ENCODE measurements at regions not wholly inside any gene's neighbourhood (a gene's known extent, or its start where the extent isn't known, plus 50 kb on each side); places are given as distances from the start of the nearest gene placed in this dataset.

- DNase-seq (no peak), ATAC-seq (no peak)
- H3K27me3 ChIP-seq: no peaks in the 10 kb centered on the region
- H3K27ac ChIP-seq: no peak overlapping the region
- no peaks in the 10 kb centered on the region for H3K36me3 ChIP-seq
- H3K4me1 ChIP-seq: no peaks in the 10 kb centered on the region
- no peak overlapping the region for H3K4me3 ChIP-seq
- intact Hi-C loops (cut with DNase I): no loop called here
- H3K9me3 ChIP-seq: no peaks in the 10 kb centered on the region
- no peak for TF ChIP-seq CTCF (IDR thresholded peaks at IDR 0.05)
Observed at GRCh38 chr5:2453781-2454180, 297.7 kb downstream of the IRX2 start.

- DNase-seq (no peak), ATAC-seq (no peak)
- Histone ChIP-seq H3K27ac (no peak overlapping the region), H3K27me3 (no peaks in the 10 kb centered on the region), H3K4me1 (no peaks in the 10 kb centered on the region), H3K4me3 (no peak overlapping the region), H3K36me3 (no peaks in the 10 kb centered on the region), H3K9me3 (no peaks in the 10 kb centered on the region)
- intact Hi-C loops (cut with DNase I): no loop called here
- no peak for TF ChIP-seq CTCF (IDR thresholded peaks at IDR 0.05)
Observed at GRCh38 chr5:2451100-2451499, 300.4 kb downstream of the IRX2 start.

GRCh38 chr5:2442496-2443354, 308.8 kb downstream of the IRX2 start:
- no peak overlapping the region for H3K27ac ChIP-seq
- H3K9me3 ChIP-seq: no peaks in the 10 kb centered on the region
- no peaks in the 10 kb centered on the region for H3K36me3 ChIP-seq
- DNase-seq (no peak), ATAC-seq (no peak)
- intact Hi-C loops (cut with DNase I): no loop called here
- H3K4me1 ChIP-seq: no peaks in the 10 kb centered on the region
- TF ChIP-seq CTCF (IDR thresholded peaks at IDR 0.05): no peak
- no peaks in the 10 kb centered on the region for H3K27me3 ChIP-seq
- no peak overlapping the region for H3K4me3 ChIP-seq

- intact Hi-C loops (cut with DNase I): no loop called here
- ATAC-seq: no peak
- no peak overlapping the region for H3K27ac ChIP-seq
- no peaks in the 10 kb centered on the region for H3K4me1 ChIP-seq
- H3K9me3 ChIP-seq: no peaks in the 10 kb centered on the region
- TF ChIP-seq CTCF (IDR thresholded peaks at IDR 0.05): no peak
- no peak overlapping the region for H3K4me3 ChIP-seq
- H3K27me3 ChIP-seq: no peaks in the 10 kb centered on the region
- no peaks in the 10 kb centered on the region for H3K36me3 ChIP-seq
- no peak for DNase-seq
Observed at GRCh38 chr5:2441495-2442180, 309.8 kb downstream of the IRX2 start.

GRCh38 chr5:2439608-2440007, 311.9 kb downstream of the IRX2 start:
- Histone ChIP-seq H3K27ac (no peak overlapping the region), H3K4me1 (no peaks in the 10 kb centered on the region), H3K9me3 (no peaks in the 10 kb centered on the region), H3K36me3 (no peaks in the 10 kb centered on the region), H3K4me3 (no peak overlapping the region), H3K27me3 (no peaks in the 10 kb centered on the region)
- ATAC-seq (no peak), DNase-seq (no peak)
- intact Hi-C loops (cut with DNase I): no loop called here
- no peak for TF ChIP-seq CTCF (IDR thresholded peaks at IDR 0.05)

Data from upper lobe of right lung (tissue), 1 donor.